Hepatocyte (in vitro differentiated cells): ENCODE measurements at regions not wholly inside any gene's neighbourhood (a gene's known extent, or its start where the extent isn't known, plus 50 kb on each side); places are given as distances from the start of the nearest gene placed in this dataset.

ENCODE experiments used
- CTCF ChIP-seq: fragments of 200-600 bp; sonication (generic); IDR thresholded peaks from 2 replicates; pipeline ENCODE4 v1.5.1; 2016; ENCODE audit warnings: antibody characterized with exemption, mild to moderate bottlenecking; ENCODE audit not compliant: poor library complexity
- EZH2phosphoT487 ChIP-seq: fragments of 200-600 bp; sonication (generic); IDR thresholded peaks from one replicate; pipeline ENCODE4 v1.6.1; 2018; ENCODE audit warnings: antibody characterized with exemption, mild to moderate bottlenecking, low read depth, moderate library complexity; ENCODE audit not compliant: unreplicated experiment, severe bottlenecking

- TF ChIP-seq CTCF: no peak
- TF ChIP-seq EZH2phosphoT487: no peak
Measured at GRCh38 chr2:58732999-58733398, 491.9 kb upstream of the FANCL start.
